Smooth muscle cell of the brain vasculature (primary cell): ENCODE measurements at regions not wholly inside any gene's neighbourhood (a gene's known extent, or its start where the extent isn't known, plus 50 kb on each side); places are given as distances from the start of the nearest gene placed in this dataset.
"Not testable (repeated sequence)": the region's sequence is repeated elsewhere in the genome, so short reads cannot be mapped to it uniquely, and the experiment has no call there.

ENCODE experiments used
- DNase-seq: peaks from one replicate; pipeline ENCODE4 v3.0.0-alpha.2; 2012; ENCODE audit warnings: low read depth, low spot score

GRCh38 chr10:81570878-81571794 lies 303.9 kb upstream of the NRG3 start:
- DNase-seq, result no peak

- DNase-seq, result no peak
Measured at GRCh38 chr10:81575036-81575435, 300.0 kb upstream of the NRG3 start.

GRCh38 chr10:81576336-81576735 lies 298.7 kb upstream of the NRG3 start:
- DNase-seq, result no peak

GRCh38 chr10:81594991-81595390 lies 280.0 kb upstream of the NRG3 start:
- DNase-seq, result no peak

- peak; percentile 7 for DNase-seq
Measured at GRCh38 chr10:81600185-81600584, 274.8 kb upstream of the NRG3 start.

- no peak for DNase-seq
Measured at GRCh38 chr10:81603106-81603620, 271.8 kb upstream of the NRG3 start.

- DNase-seq, result not testable (repeated sequence)
Measured at GRCh38 chr10:81644485-81644884, 230.5 kb upstream of the NRG3 start.

GRCh38 chr10:81655986-81656385 lies 219.0 kb upstream of the NRG3 start:
- DNase-seq, result no peak

- no peak for DNase-seq
Measured at GRCh38 chr10:81662837-81663236, 212.2 kb upstream of the NRG3 start.

- DNase-seq, result not testable (repeated sequence)
Measured at GRCh38 chr10:81664800-81665199, 210.2 kb upstream of the NRG3 start.

- DNase-seq, result no peak
Measured at GRCh38 chr10:81674941-81675340, 200.1 kb upstream of the NRG3 start.

- no peak for DNase-seq
Measured at GRCh38 chr10:81679291-81679690, 195.7 kb upstream of the NRG3 start.

GRCh38 chr10:81680359-81680758 lies 194.6 kb upstream of the NRG3 start:
- DNase-seq, result no peak

GRCh38 chr10:81688459-81688858 lies 186.5 kb upstream of the NRG3 start:
- no peak for DNase-seq

- DNase-seq, result no peak
Measured at GRCh38 chr10:81696609-81697388, 178.2 kb upstream of the NRG3 start.

- DNase-seq, result no peak
Measured at GRCh38 chr10:81704596-81704995, 170.4 kb upstream of the NRG3 start.

- DNase-seq, result no peak
Measured at GRCh38 chr10:81708416-81708815, 166.6 kb upstream of the NRG3 start.

GRCh38 chr10:81708929-81709328 lies 166.1 kb upstream of the NRG3 start:
- no peak for DNase-seq

GRCh38 chr10:81722399-81722798 lies 152.6 kb upstream of the NRG3 start:
- DNase-seq, result no peak

GRCh38 chr10:81724431-81724830 lies 150.6 kb upstream of the NRG3 start:
- DNase-seq, result no peak

GRCh38 chr10:81725851-81726250 lies 149.1 kb upstream of the NRG3 start:
- no peak for DNase-seq

GRCh38 chr10:81728692-81729091 lies 146.3 kb upstream of the NRG3 start:
- no peak for DNase-seq

GRCh38 chr10:81730891-81731290 lies 144.1 kb upstream of the NRG3 start:
- DNase-seq, result no peak
